ENCODE measurements at regions not wholly inside any gene's neighbourhood (a gene's known extent, or its start where the extent isn't known, plus 50 kb on each side); places are given as distances from the start of the nearest gene placed in this dataset.

DNA sequence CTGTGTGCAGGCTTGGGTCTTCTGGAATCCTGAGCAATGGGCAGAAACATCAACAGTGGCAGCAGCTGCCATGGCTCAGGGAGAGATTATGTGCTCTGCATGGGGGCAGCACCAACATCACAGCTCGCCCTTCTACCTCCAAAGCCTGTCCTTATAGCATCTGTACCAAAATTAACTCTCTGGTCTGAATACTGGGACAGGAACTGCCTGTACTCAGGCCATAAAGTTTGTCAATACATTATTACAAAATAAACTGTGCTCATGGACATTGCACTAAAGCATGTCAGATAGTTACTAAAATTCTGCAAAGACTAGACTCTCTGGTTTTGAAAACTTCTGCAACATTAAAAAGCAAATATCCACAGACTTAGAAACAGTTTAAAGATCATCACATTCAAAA, 91.6 kb downstream of the ZC3H11B start:
- DNase-seq = no peak

DNA sequence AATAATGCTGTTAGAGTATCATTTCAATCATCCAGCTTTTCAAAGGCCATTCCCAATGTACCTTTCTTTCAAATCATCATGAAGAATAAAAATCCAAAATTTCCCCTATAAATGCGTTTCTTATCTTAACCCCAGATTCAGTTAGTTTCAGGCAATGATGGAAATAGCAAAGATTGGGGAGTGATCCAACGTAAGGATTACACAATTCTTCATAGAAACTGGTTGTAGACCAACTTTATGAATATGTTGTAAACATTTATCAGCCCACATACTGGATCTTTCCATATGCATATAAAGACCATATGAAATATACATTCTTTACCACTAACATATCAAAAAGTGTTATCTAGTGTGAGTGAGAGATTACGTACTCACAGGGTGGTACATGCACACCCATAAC, 92.7 kb downstream of the ZC3H11B start:
- no peak for DNase-seq

DNA sequence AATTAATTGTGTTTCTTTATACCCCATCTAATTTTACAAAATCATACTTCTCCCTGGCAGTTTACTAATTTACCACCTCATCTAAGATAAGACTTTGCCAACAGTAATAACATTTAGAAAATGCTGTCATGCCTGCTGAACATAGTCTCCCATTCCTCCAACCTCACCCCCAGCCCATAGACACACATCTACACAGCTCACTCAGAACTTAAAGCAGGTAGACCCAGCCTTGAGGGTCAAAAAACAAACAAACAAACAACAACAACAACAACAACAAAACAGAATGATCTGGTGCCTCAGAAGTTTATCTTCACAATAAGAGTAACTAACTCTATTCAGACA, 94.0 kb downstream of the ZC3H11B start:
- DNase-seq = no peak

DNA sequence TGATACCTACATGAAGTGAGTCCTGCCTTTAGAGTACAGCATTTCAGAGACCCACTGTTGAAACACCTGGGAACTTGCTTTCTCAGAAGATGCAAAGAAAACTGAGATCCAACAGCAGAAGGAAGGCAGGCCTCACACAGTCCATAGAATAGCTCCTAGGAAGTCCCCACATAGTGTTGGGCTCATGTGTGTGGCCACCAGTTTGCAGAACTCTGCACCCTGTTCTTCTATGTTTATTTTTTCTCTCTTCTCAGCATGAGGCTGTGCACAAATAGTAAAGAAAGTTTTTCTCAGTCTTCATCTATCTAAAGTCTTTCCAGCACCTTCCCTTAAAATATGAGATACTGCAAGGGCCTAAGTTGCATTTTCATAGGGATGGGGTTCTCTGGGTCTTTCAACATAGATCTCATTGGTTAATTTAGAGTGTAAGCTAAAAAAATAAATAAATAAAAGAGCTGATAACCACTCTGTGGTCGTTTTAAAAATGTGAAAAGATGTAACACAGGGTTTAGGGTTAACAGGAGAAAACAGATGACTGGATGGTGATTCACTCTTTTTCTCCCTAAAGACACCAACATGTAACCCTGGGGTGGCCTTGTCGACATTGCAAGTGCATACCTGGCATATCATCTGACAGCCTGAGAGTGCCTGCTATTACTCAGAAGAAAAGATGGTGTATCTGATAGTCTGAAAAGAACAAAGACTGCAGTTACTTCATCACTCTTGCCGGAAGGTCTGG, 94.6 kb downstream of the ZC3H11B start:
- no peak for DNase-seq

DNA sequence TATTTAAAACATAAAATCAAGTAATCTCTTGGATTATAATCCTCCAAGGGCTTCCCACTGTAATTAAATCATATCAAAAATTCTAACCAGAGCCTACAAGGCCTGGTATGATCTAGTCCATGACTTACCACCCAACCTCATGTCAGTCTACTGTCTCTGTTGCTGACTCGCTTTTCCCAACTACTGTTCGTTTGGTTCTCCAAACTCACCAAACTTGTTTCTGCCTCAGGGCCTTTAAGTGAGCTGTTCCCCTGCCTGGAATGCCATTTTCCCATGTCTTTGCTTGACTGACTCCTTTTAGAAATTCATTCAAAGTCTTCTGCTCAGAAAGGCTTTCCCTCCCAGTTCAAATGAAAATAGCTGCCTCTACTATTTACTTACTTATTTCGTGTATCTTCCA, 95.9 kb downstream of the ZC3H11B start:
- no peak for DNase-seq

DNA sequence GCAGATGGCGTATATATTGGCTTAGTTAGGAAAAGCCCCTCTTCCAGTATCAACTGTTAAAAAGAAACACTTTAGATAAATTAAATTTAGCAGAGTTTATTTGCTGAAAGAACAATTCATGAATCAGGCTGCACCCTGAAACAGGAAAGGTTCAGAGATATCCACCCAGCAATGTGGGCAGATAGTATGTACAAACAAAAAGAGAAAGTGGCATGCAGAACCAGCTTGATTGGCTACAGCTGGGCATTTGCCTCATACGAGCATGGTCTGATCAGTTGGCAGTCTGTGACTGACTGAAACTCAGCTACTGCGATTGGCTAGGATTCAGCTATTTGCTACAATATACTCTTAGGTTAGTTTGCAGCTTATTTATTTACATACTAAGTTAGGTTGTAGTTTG, 98.2 kb downstream of the ZC3H11B start:
- DNase-seq = no peak

DNA sequence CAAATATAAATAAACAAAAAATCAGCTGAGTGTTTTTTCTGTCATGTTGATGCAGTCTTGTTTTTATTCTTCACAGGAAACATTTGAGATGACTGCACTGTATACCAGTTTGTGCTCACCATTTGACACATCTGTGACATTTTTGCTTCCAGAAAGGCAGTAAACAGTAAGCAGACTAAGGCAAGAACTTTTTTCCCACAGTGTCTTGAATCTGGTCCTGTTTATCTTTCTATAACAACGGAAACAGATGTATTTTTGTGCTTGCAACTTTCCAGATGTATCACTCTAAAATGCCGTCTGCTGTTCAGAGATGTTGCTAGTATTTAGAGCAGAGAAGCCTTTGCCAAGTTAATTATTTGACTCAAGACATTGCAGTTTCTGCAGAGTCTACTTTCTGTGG, 105.5 kb downstream of the ZC3H11B start:
- DNase-seq = no peak

DNA sequence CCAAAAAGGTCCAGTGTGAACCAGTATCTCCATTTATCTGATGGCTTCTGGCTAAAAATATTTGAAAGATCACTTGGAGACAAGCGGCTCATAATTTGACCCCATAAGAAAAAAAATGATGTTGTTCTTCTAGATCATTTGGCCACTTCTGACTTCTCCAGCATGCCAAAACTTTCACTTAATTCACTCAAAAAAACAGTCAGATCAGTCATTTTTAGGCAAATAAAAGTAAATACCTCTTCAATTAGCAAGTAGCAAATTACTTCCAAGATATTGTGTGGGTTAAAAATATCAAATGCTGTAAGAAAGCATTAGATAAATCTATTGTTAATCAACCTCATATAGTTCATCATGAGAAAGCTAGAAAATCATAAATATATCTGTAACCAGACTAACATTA, 106.0 kb downstream of the ZC3H11B start:
- DNase-seq = no peak

DNA sequence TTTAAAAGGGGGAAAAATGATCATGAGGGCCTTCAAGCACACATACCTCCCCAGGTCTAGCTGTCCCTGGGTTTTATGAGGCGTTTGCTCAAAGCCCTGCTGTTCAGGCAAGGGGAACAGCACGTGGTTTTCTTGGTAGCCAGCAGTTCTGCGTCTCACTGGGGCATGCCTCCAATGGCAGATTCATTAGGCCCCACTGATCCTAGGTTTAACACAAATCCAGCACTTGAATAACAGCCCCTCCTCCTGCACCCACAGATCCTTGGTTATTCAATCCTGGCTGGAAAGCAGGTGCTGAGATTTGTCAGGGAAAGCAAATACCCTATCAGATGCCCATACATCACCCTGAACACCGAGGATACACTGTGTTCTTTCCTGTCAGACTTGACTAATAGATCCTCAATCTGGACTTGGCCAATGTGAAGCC, 106.4 kb downstream of the ZC3H11B start:
- no peak for DNase-seq

DNA sequence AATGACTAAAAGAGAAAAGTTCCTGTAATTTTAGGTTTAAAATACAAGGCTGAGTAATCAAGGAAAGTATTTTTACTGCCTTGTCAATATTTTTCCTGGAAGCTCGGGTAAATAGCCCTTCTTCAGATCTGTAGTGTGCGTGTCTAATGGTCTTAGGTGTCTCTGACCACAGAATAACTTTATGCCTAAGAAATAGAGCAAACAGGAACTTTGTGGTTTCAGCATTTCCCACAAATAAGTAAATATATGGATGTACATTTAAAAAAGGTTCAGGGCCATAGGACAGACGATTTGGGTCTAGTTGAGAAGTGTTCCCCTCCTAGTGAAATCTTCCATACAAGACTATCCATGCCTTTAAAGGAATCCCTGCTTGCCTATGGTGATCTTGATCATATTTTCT, 107.0 kb downstream of the ZC3H11B start:
- DNase-seq = no peak

DNA sequence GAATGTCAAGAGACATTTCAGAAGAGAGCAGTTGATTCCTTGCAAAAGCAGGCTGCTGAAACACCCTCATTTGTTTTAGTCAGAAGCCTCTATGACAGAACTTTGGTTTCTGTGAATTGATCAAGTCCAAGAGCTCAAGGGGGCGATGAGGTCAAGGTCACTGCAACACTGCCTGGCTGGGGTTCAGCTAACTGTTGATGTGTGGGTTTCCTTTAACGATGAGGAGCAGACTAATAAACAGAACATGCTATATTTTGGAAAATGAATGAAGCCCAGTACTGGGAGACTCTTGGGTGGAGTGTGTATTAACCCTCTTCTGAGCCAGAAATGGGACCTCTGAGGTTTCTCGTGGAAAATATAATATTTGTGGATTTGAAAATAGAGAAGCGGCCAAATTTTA, 109.3 kb downstream of the ZC3H11B start:
- no peak for DNase-seq

DNA sequence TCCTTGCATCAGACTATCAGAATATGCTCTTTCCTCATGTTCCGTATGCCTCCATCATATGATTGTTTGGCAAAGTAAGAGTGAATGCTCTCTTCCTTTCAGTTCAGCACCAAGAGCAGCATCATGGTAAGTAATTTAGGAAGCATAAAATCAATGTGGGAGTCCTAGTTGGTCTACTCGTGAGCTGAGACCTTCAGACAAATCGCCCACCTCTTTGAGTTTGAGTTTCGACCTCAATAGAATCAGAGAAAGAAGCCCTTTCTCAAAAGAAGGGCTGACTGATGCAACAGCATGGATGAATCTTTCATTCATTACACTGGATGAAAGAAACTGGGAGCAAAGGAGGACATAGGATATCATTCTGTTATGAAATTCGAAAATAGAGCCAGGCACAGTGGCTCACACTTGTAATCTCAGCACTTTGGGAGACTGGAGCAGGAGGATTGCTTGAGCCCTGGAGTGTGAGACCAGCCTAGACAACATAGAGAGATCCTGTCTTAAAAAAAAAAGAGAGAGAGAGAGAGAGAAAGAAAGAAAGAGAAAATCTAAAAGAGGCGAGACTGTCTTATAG, 112.5 kb downstream of the ZC3H11B start:
- DNase-seq = no peak

DNA sequence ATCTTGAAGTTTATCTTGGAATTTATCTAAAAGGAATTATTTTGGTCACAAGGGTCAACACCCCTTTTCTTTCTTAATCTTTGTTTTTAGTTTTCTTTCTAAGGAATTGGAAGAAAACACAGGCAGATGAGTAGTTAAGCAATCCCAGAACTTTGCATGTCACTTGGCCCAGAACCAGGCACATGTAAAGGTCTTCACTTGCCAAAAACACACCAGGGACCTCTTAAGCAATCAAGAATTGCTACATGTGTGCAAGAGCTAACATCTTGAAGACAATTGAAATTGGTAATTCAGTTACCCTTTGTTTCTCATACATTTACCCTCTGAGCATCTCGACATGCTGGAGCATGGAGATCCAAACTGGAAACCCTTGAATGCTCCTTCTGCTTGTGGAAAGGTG, 114.2 kb downstream of the ZC3H11B start:
- no peak for DNase-seq

DNA sequence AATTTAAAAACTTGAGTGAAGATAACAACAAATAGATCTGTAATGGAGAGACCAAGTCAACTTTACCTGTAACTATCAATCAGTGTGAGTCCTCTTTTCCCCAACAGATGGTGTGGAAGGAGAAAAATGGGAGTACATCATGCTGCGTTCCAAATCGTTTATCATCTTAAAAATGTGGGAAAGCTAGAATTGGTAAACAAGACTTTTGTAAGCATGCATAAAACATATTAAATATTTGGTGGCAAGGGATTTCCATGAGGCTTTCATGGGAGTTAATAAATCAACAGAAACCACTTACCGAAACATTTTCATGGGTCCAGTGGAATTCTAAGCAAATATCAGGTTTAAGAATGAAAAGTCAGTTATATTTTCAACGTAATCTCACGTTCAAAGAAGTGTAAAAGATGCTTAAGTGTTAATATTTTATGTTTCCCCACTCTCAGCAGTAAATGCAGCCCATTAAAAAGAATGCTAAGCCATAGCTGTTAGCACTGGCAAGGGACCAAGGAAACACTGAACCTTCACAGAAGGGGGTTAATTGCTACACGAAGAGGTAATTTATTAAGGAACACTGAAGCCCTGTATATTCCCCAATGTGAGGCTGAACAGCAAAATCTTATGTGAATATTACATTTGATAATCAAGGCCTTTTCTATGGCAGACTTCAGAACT, 117.0 kb downstream of the ZC3H11B start:
- no peak for DNase-seq

DNA sequence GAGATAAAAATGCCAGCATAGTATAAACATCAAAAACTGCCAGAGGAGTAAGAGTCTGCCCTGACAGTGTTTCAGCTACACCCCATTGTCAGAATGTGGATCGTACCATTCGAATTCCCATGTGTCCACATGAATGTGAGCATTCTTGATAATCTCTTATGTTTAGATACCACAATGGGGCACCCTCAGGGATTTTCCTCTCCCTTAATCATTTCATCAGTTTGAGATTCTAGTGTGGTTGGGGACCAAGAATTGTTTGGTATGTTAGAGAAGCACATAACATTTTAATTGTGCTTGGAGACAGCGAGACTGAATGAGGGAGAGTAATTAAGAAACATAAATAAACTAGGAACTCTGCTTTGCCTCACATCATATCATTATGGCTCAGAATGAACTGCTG, 120.2 kb downstream of the ZC3H11B start:
- no peak for DNase-seq

DNA sequence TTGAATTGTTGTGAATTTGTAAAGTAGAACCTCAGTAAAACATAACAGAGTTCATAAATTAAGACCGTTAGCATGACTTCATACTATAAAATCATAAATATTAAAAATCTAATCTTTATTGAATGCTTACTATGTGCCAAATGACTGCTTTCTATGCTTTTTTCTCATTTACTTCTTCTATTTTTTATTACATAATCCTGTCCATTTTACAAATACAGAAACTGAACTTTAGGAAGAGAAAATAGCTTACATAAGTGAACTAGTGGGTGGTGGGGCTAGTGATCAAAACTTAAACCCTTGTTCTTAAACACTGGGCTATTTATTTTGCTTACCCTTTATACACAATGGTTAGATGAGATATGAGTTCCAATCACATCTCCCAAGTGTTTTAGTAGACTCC, 122.3 kb downstream of the ZC3H11B start:
- no peak for DNase-seq

DNA sequence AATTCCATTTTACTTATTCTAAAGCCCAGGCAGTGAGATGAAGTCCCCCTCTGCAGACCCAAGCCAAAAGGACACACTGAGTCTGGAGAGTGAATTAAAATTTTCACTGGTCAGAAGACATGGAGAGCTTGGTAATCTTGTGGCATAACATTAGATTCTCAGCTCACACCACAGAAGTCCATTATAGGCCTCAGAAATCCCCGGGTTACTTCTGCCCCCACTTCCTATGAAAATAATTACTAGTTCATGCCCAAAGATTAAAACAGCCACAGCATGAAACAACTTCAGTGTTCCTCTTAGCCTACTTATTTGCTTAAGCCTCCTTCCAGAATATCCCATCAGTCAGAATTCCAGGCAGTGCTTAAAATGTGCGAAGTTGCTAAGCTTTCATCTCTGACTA, 123.3 kb downstream of the ZC3H11B start:
- no peak for DNase-seq

DNA sequence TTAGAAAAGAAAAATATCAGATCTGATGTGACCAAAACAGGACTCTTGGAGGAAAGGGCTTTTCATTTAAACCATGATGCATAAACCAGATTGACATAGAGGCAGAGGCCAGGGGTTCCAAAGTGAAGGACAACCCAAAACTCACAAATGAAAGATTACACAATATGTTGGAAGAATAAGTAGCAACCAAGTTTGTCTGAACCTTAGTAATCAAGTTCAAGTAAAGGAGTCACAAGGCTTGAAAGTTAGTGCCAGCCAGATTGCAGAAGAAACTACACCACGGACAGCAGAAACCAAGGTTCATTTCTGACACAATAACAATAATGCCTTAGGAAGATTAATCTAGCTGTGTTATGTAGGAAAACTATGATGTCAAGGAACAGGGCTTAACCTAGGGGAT, 124.6 kb downstream of the ZC3H11B start:
- no peak for DNase-seq

DNA sequence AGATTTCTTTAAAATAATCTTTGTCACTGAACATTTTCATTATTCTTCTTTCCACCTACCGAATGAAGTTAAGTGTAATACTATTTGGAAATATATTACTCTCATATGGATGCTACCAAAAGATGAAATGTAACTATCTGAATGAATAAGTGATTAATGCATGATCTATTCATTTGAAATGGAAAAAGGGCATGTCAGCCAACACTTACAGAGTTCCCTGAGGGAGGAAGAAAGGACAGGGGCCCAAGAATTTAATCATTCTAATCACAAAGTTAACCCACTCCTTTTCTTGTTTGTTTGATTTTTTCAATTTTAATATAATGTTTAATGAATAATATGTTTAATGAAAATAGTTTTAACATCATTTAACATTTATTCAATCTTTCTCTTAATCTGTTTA, 129.4 kb downstream of the ZC3H11B start:
- no peak for DNase-seq

DNA sequence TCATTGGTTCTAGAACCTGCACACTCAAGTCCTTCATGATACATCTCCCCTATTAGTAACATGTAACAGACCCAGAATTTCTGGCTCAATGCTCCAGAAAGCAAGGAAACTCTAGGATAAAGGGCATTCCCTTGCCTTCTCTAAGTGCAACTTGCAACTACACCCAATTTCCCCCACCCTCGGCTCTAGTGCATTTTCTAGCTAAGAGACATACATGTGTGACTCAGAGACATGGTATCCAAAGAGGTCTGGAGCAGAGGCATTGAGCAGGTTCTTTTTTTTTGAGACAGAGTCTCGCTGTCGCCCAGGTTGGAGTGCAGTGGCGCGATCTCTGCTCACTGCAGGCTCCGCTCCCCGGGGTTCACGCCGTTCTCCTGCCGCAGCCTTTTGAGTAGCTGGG, 132.9 kb downstream of the ZC3H11B start:
- DNase-seq = no peak

DNA sequence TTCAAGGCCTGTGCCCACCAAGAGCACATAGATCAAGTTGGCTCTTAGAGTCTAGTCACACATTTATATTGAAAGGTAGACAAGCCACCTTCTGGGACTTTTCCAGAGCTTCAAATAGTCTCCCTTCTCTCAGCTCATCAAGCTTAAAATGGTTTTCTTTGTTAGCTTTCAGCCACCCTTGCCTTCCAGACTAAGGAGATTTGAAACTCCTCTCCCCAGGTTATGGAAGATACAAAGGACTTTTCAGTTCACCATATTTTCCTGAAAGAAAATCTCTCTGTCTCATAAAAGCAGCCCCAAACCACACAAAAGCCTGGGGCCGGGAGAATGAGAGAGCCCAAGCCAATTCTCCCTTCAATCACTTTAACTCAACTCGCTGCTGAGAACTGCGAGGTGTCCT, 134.1 kb downstream of the ZC3H11B start:
- no peak for DNase-seq

DNA sequence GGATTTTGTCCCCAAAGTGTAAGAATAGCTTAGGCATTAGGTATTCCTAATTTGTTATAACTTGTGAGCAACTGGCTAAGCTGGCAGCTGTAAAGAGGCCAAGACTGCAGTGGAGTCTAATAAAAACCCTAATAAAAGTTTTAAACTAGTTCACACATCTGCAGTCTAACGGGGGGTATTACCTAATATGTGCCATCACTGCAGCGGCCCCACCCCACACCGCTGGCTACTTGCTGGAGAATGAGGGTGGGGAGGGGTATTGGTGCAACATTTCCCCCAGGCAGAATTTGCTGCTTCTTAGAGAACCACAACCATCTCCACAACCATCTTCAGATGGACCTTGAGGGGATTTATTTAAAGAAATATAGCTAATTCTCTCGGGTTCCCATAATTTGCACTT, 135.0 kb downstream of the ZC3H11B start:
- DNase-seq = no peak

DNA sequence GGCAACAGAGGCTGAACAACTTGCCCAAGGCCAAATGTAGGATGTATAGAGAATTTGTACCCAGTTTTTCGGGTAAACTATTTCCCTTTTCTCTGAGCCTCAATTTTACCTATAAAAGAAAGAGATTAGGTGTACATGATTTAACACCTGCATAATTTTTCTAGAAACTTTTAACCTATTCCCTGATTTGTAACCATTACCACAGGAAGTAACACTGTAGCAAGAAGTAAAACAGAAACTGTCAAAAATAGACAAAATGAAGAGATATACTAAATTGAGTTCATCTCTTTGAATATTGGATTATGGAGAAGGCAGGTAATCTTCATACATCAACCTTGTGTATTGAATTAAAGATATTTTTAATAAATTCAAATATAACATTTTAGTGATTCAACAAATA, 136.2 kb downstream of the ZC3H11B start:
- no peak for DNase-seq

DNA sequence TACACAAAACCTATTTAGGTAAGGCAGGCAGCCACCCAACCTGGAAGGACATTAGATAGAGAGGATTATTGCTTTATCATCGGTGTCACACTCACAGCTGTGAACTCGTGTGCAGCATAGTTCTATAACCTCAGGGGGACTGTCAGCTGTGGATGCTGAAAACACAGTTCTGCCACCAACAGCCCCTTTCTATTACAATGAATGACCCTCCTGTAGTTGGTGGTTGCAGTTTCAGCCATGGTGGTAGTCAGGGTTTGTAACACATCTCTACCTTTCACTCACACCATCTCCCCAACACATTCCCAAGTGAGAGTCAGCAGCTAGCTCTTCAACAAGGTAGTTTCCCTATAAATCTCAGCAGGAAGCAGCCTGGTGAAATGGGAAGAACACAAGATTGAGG, 136.8 kb downstream of the ZC3H11B start:
- no peak for DNase-seq

DNA sequence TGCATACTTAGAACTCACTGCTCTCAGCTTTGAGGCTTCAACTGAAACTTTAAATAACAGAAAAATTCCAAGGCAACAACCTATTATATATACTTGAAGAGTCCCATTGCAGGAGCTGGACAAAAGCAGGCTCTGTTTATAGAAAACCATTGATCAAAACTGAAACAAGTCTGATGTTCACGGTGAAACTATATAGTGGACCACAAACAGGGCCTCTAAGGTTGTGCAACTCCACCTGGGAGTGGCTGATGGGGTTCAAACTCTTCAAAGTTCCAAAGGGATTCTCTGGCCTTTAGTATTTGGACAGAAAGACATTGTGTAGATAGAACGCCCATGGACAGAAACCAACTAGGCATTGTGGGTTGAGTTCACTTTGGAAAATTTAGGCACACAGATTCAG, 140.3 kb downstream of the ZC3H11B start:
- no peak for DNase-seq
